ENCODE measurements at regions not wholly inside any gene's neighbourhood (a gene's known extent, or its start where the extent isn't known, plus 50 kb on each side); places are given as distances from the start of the nearest gene placed in this dataset.

- TF ChIP-seq CTCF (conservative IDR thresholded peaks at IDR 0.05) = peak; percentile 75
- TF ChIP-seq EZH2 (IDR thresholded peaks at IDR 0.05; ENCODE audit: low read depth) = no peak
Measured at GRCh38 chr15:98085003-98085639, 124.6 kb downstream of the ARRDC4 start.
